ENCODE measurements at regions not wholly inside any gene's neighbourhood (a gene's known extent, or its start where the extent isn't known, plus 50 kb on each side); places are given as distances from the start of the nearest gene placed in this dataset.

GRCh38 chr6:43946641-43947363 is 176.8 kb downstream of the VEGFA start:
- no peak for DNase-seq

- DNase-seq: no peak
These were observed 175.7 kb downstream of the VEGFA start for GRCh38 chr6:43945768-43946080.

- no peak for DNase-seq
These were observed 175.1 kb downstream of the VEGFA start for GRCh38 chr6:43944908-43945767.

GRCh38 chr6:43943781-43944250 is 173.8 kb downstream of the VEGFA start:
- no peak for DNase-seq

GRCh38 chr6:43943099-43943766 is 173.2 kb downstream of the VEGFA start:
- DNase-seq: no peak

GRCh38 chr6:43942616-43943015 is 172.6 kb downstream of the VEGFA start:
- DNase-seq: no peak

GRCh38 chr6:43942011-43942442 is 172.0 kb downstream of the VEGFA start:
- DNase-seq: no peak

- no peak for DNase-seq
These were observed 171.2 kb downstream of the VEGFA start for GRCh38 chr6:43941174-43941573.

- DNase-seq: no peak
These were observed 170.5 kb downstream of the VEGFA start for GRCh38 chr6:43940393-43941087.

GRCh38 chr6:43940071-43940392 is 170.0 kb downstream of the VEGFA start:
- DNase-seq: no peak

GRCh38 chr6:43939281-43940070 is 169.5 kb downstream of the VEGFA start:
- DNase-seq: peak; percentile 19

GRCh38 chr6:43938178-43939105 is 168.4 kb downstream of the VEGFA start:
- DNase-seq: no peak

- DNase-seq: no peak
These were observed 167.5 kb downstream of the VEGFA start for GRCh38 chr6:43937236-43938177.

- DNase-seq: no peak
These were observed 166.5 kb downstream of the VEGFA start for GRCh38 chr6:43936476-43936875.

GRCh38 chr6:43935921-43936439 is 166.0 kb downstream of the VEGFA start:
- no peak for DNase-seq

- DNase-seq: no peak
These were observed 165.0 kb downstream of the VEGFA start for GRCh38 chr6:43934803-43935602.

- peak; percentile 64 for DNase-seq
These were observed 164.3 kb downstream of the VEGFA start for GRCh38 chr6:43934183-43934802.

- no peak for DNase-seq
These were observed 163.3 kb downstream of the VEGFA start for GRCh38 chr6:43933148-43933885.

All from MV-4-11 (cell line).